Liver (tissue), 8 donors: ENCODE measurements at regions not wholly inside any gene's neighbourhood (a gene's known extent, or its start where the extent isn't known, plus 50 kb on each side); places are given as distances from the start of the nearest gene placed in this dataset.
A peak's percentile ranks its signal among the peaks of the same experiment; 100 is the strongest.

Experiments used
- DNase-seq: peaks from one replicate; pipeline ENCODE4 v3.0.0-alpha.2; 2017; ENCODE audit warnings: low spot score
- H3K27ac ChIP-seq, 2 donors: one replicate each; pipeline ENCODE4 v1.7.0; 2013; ENCODE audit warnings: inconsistent platforms in 2 of 2, low read length in 2 of 2, control low read depth in 1 of 2, low read depth in 1 of 2, mild to moderate bottlenecking in 1 of 2
- H3K27me3 ChIP-seq, 4 donors: one replicate each; pipeline versions ENCODE4 v1.6.1 to v1.7.0; 2013; ENCODE audit warnings: low read length in 3 of 4, inconsistent platforms in 1 of 4, mild to moderate bottlenecking in 1 of 4, moderate library complexity in 1 of 4; ENCODE audit not compliant: control insufficient read depth in 4 of 4, insufficient read depth in 4 of 4
- H3K36me3 ChIP-seq, 4 donors: one replicate each; pipeline versions ENCODE4 v1.6.1 to v1.7.0; 2013; ENCODE audit warnings: low read length in 3 of 4, mild to moderate bottlenecking in 3 of 4, low read depth in 1 of 4, moderate library complexity in 1 of 4; ENCODE audit not compliant: control insufficient read depth in 4 of 4, insufficient read depth in 3 of 4
- H3K4me1 ChIP-seq, 4 donors: one replicate each; pipeline versions ENCODE4 v1.6.1 to v1.7.0; 2013; ENCODE audit warnings: low read length in 3 of 4, mild to moderate bottlenecking in 3 of 4, moderate library complexity in 1 of 4; ENCODE audit not compliant: control insufficient read depth in 4 of 4, insufficient read depth in 4 of 4
- H3K4me3 ChIP-seq, 3 donors: one replicate each; pipeline versions ENCODE4 v1.6.1 to v1.7.0; 2013; ENCODE audit warnings: low read length in 3 of 3, control low read depth in 1 of 3, low read depth in 1 of 3, mild to moderate bottlenecking in 1 of 3
- H3K9ac ChIP-seq, 2 donors: one replicate each; pipeline ENCODE4 v1.7.0; 2013; ENCODE audit warnings: low read length in 2 of 2, mild to moderate bottlenecking in 2 of 2, moderate library complexity in 2 of 2, control low read depth in 1 of 2, low read depth in 1 of 2
- H3K9me3 ChIP-seq, 4 donors: one replicate each; pipeline versions ENCODE4 v1.6.1 to v1.7.0; 2013; ENCODE audit warnings: low read length in 3 of 4; ENCODE audit not compliant: control insufficient read depth in 4 of 4
- CTCF ChIP-seq: fragments of 150-350 bp; IDR thresholded peaks from 2 replicates; pipeline ENCODE4 v1.5.1; 2017; ENCODE audit warnings: improper control_type of control experiment, low read depth, low read length; ENCODE audit not compliant: missing input control
- EGR1 ChIP-seq, 2 donors: IDR thresholded peaks; 2 replicates each; pipeline ENCODE4 v1.6.1; 2016 to 2018; ENCODE audit warnings: antibody characterized with exemption in 2 of 2, low read depth in 2 of 2
- FOXA1 ChIP-seq: IDR thresholded peaks from 2 replicates; pipeline ENCODE4 v1.6.1; 2016; ENCODE audit warnings: antibody characterized with exemption
- FOXA2 ChIP-seq: IDR thresholded peaks from 2 replicates; pipeline ENCODE4 v1.6.1; 2016; ENCODE audit warnings: antibody characterized with exemption
- GABPA ChIP-seq, 2 donors: IDR thresholded peaks in 1 of 2; conservative IDR thresholded peaks in 1 of 2; 2 replicates each; pipeline ENCODE4 v1.6.1; 2016; ENCODE audit warnings: antibody characterized with exemption in 2 of 2, mild to moderate bottlenecking in 1 of 2, moderate library complexity in 1 of 2
- HNF4A ChIP-seq, 2 donors: conservative IDR thresholded peaks; 2 replicates each; pipeline ENCODE4 v1.6.1; 2016; ENCODE audit warnings: antibody characterized with exemption in 2 of 2, mild to moderate bottlenecking in 2 of 2
- HNF4G ChIP-seq: IDR thresholded peaks from 2 replicates; pipeline ENCODE4 v1.6.1; 2016; ENCODE audit warnings: antibody characterized with exemption
- JUND ChIP-seq, 2 donors: IDR thresholded peaks; 2 replicates each; pipeline ENCODE4 v1.6.1; 2016; ENCODE audit warnings: antibody characterized with exemption in 2 of 2
- MAX ChIP-seq: IDR thresholded peaks from 2 replicates; pipeline ENCODE4 v1.6.1; 2016; ENCODE audit warnings: antibody characterized with exemption
- RAD21 ChIP-seq, 2 donors: IDR thresholded peaks; 2 replicates each; pipeline ENCODE4 v1.6.1; 2016; ENCODE audit warnings: antibody characterized with exemption in 2 of 2, mild to moderate bottlenecking in 2 of 2
- REST ChIP-seq: IDR thresholded peaks from 2 replicates; pipeline ENCODE4 v1.6.1; 2016; ENCODE audit warnings: antibody characterized with exemption, mild to moderate bottlenecking
- RXRA ChIP-seq, 2 donors: IDR thresholded peaks; 2 replicates each; pipeline ENCODE4 v1.6.1; 2017 to 2018; ENCODE audit warnings: antibody characterized with exemption in 2 of 2, mild to moderate bottlenecking in 1 of 2
- SP1 ChIP-seq: IDR thresholded peaks from 2 replicates; pipeline ENCODE4 v1.6.1; 2018; ENCODE audit warnings: antibody characterized with exemption, mild to moderate bottlenecking
- TAF1 ChIP-seq: conservative IDR thresholded peaks from 2 replicates; pipeline ENCODE4 v1.6.1; 2016; ENCODE audit warnings: antibody characterized with exemption, mild to moderate bottlenecking
- YY1 ChIP-seq: IDR thresholded peaks from 2 replicates; pipeline ENCODE4 v1.6.1; 2016; ENCODE audit warnings: antibody characterized with exemption, mild to moderate bottlenecking
- ZBTB33 ChIP-seq: IDR thresholded peaks from 2 replicates; pipeline ENCODE4 v1.6.1; 2016; ENCODE audit warnings: antibody characterized with exemption
- WGBS: extraction: QIAGEN DNeasy Blood & Tissue Kit; methylation state at CpG from one replicate; pipeline ENCODE4 v1.1.7; 2013; 5-methylcytosine and 5-hydroxymethylcytosine counted together
- donor health status: healthy.
- donor health status: healthy.
- donor health status: healthy.
- donor health status: healthy.
- donor health status: healthy.

- H3K9me3 ChIP-seq, result no peaks in the 10 kb centered on the region
- no peak overlapping the region for H3K4me3 ChIP-seq
- TF ChIP-seq TAF1 (no peak), REST (no peak), YY1 (no peak), RAD21 (IDR thresholded peaks at IDR 0.05) (no peak), ZBTB33 (no peak), EGR1 (IDR thresholded peaks at IDR 0.05; ENCODE audit: low read depth in 2 of 2) (no peak), FOXA1 (no peak), CTCF (no peak)
- no peak for DNase-seq
- H3K4me1 ChIP-seq, result no peaks in the 10 kb centered on the region
- no peaks in the 10 kb centered on the region for H3K36me3 ChIP-seq
- H3K27me3 ChIP-seq, result no peaks in the 10 kb centered on the region
- 79% methylated on average over 5 of the region's 5 CpGs for WGBS
- H3K27ac ChIP-seq, result no peak overlapping the region
- H3K9ac ChIP-seq, result no peak overlapping the region
These were observed 195.4 kb downstream of the SPP2 start for GRCh38 chr2:234245945-234246344.

- peaks cover 0 to 2% (median 0%) of the 10 kb centered on the region in 4 donors for H3K9me3 ChIP-seq
- no peak overlapping the region for H3K27ac ChIP-seq
- peak overlapping the region in 1 of 2 donors; percentile 22 for H3K9ac ChIP-seq
- WGBS, result 66% methylated on average over 2 of the region's 2 CpGs
- no peak overlapping the region for H3K4me3 ChIP-seq
- no peak for DNase-seq
- no peaks in the 10 kb centered on the region for H3K27me3 ChIP-seq
- H3K4me1 ChIP-seq, result no peaks in the 10 kb centered on the region
- H3K36me3 ChIP-seq, result no peaks in the 10 kb centered on the region
- TF ChIP-seq SP1, result no peak
- no peak for TF ChIP-seq GABPA (IDR thresholded peaks at IDR 0.05 in 1 of 2, conservative IDR thresholded peaks at IDR 0.05 in 1 of 2)
- TF ChIP-seq YY1, result no peak
- no peak for TF ChIP-seq REST
- TF ChIP-seq JUND (IDR thresholded peaks at IDR 0.05), result no peak
- no peak for TF ChIP-seq HNF4G
- TF ChIP-seq CTCF, result no peak
- TF ChIP-seq EGR1 (IDR thresholded peaks at IDR 0.05; ENCODE audit: low read depth in 2 of 2), result no peak
- no peak for TF ChIP-seq FOXA1
- no peak for TF ChIP-seq HNF4A (conservative IDR thresholded peaks at IDR 0.05)
- no peak for TF ChIP-seq TAF1
- no peak for TF ChIP-seq MAX
- TF ChIP-seq RXRA (IDR thresholded peaks at IDR 0.05), result no peak
- TF ChIP-seq FOXA2, result no peak
- TF ChIP-seq RAD21 (IDR thresholded peaks at IDR 0.05), result no peak
These were observed 193.5 kb downstream of the SPP2 start for GRCh38 chr2:234243871-234244565.
